ENCODE measurements at regions not wholly inside any gene's neighbourhood (a gene's known extent, or its start where the extent isn't known, plus 50 kb on each side); places are given as distances from the start of the nearest gene placed in this dataset.
A peak's percentile ranks its signal among the peaks of the same experiment; 100 is the strongest.
"Not testable (repeated sequence)": the region's sequence is repeated elsewhere in the genome, so short reads cannot be mapped to it uniquely, and the experiment has no call there.

GRCh38 chr5:168093200-168093910, 198.1 kb upstream of the WWC1 start:
- no peak for DNase-seq (ENCODE audit: low read depth)

GRCh38 chr5:168096525-168096924, 194.9 kb upstream of the WWC1 start:
- no peak for DNase-seq (ENCODE audit: low read depth)

DNA sequence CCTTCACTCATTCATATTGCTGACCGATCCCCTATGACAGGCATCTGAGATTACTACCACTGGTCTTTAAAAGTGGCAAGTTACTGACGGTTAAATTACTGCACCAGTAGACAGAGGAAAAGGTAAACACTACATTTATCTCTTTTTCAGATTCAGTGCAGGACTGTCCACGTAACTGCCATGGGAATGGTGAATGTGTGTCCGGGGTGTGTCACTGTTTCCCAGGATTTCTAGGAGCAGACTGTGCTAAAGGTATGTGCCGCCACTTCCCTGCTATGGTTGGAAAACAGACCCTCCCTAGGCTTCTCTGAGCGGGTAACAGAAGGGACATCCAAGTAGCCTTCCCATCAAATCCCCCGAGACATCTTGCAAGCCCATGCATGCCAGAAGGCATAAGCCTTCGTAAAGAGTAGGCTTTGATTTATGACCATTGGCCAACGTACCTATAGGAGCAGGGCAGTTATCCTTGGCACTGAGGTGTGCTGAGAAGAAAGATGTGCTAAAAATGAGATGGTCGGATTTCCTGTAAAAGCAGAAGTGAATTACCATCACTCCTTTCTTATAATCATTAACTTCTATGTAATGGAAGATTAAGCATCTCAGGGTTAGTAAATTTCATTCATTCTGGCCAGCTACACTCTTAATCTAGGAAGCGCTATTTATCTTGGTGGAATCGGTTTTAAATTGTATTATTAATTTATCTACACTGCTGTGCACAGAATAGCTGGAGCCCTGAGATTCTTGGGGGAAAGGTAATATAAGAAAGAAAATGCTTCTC, 193.4 kb upstream of the WWC1 start:
- DNase-seq (ENCODE audit: low read depth) = no peak

- DNase-seq (ENCODE audit: low read depth) = no peak
Measured at GRCh38 chr5:168101352-168101751, 190.1 kb upstream of the WWC1 start.

DNA sequence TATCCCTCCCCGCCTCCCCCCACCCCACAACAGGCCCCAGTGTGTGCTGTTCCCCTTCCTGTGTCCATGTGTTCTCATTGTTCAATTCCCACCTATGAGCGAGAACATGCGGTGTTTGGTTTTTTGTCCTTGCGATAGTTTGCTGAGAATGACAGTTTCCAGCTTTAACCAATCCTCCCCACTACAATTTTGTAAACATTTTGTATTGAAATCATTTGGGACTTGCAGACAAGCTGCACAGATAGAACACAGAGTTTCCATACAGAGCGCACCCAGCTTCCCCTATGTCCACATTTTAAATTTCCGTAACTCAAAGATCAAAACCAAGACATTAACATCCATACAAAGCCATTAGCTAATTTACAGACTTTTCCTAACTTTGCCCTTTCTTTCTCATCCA, 188.4 kb upstream of the WWC1 start:
- not testable (repeated sequence) for DNase-seq (ENCODE audit: low read depth)

DNA sequence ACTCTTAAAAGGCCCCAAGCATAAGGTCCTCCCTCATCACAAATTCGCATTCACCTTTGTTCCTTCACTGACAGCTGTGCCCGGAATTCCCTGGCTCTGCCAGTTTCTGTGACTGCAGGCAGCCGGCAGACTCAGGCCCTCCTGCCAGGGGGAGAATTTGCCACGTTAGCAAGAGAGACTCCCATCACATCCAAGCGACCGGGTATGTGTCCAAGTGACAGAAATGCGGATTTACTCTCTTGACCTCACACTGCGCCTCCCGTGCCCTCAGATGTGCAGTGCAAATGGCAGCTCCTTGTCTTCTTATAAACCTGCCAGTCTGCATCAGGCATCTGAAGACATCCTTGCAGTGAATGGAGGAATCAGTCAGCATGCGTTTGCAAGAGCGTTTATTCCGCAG, 187.1 kb upstream of the WWC1 start:
- DNase-seq (ENCODE audit: low read depth) = no peak

DNA sequence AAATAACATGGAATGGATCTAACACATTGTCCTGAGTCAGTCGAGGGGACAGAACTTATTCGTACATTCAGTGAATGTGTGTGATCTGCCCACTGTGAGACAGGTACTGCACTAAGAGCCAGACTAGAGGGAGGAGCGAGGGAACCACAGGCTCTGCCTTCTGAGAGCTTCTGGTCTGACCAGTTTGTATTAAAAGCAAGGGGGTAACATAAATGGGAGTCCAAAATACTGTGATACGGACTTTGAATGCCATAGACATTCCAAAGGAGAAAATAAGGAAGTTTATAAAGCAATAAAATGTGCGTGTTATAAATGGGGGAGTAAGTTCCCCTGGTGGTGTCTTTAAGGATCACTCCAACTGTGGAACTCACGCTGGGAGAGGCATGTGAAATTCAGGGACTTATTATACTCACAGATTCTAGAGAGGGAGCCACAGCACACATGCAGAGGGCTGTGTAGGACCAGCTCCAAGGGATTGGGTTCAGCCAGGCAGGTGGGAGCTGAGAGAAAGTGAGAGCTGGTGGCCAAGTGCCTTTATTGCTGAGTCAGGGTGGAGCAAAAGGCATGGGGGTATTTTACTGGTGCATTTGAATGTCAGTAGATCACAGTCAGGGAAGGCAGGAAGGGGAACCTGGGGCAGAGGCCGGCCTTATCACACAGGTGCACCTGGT, 186.5 kb upstream of the WWC1 start:
- no peak for DNase-seq (ENCODE audit: low read depth)

DNA sequence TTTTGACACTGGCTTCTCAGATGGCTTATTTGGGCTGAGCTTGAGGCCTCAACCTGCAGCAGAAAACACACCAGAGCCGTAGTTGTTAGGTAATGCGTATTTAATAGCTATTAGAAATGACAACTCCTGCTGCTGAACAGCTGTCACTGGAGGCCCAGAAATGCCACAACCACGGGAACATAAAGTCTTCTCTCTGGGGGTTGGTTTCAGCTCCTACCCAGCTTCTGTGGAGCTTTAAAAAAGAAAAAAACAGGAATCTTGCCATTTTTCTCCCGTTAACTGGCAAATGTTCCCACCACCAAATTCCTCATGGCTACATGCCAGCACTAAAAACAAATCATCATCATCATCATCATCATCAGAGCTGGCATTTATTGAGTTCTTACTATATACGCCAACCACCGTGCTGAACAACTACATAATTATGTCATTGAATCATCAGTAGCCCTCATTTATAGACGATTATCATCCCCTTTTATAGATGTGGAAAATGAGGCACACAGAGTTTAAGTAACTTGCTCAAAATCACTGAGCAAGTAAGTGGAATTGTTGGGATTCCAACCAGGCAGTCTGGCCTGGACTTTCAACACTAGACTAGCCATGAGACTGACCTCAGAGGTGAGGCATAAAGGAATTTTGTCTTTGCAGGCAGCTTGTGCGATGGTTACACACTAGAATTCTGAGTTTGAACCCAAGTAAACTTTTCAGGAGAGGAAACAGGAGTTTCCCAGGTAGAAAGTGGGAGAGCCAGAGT, 185.3 kb upstream of the WWC1 start:
- peak; percentile 41 for DNase-seq (ENCODE audit: low read depth)

DNA sequence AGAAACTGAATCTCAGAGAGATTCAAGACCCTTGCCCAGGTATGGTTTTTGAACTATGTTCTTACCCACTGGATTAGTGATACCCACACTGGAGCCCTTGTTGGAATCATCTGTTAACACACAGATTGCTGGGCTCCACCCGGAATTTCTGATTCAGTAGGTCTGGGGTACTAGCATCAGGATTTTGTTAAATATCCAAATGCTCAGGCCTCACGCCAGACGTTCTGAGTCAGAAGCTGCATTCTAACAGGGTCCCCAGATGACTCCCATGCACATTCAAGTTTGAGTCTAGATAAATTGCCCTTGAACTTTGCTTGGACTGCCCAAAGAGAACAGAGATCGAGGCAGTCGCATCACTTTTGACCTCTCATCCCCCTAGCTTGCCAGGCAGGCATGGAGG, 182.0 kb upstream of the WWC1 start:
- DNase-seq (ENCODE audit: low read depth) = no peak

GRCh38 chr5:168110384-168110783, 181.1 kb upstream of the WWC1 start:
- no peak for DNase-seq (ENCODE audit: low read depth)

GRCh38 chr5:168110870-168111832, 180.3 kb upstream of the WWC1 start:
- DNase-seq (ENCODE audit: low read depth) = no peak

- DNase-seq (ENCODE audit: low read depth) = peak; percentile 23
Measured at GRCh38 chr5:168114444-168115017, 176.9 kb upstream of the WWC1 start.

GRCh38 chr5:168117469-168117868, 174.0 kb upstream of the WWC1 start:
- DNase-seq (ENCODE audit: low read depth) = no peak

- no peak for DNase-seq (ENCODE audit: low read depth)
Measured at GRCh38 chr5:168118042-168118668, 173.3 kb upstream of the WWC1 start.

GRCh38 chr5:168120401-168121137, 170.9 kb upstream of the WWC1 start:
- no peak for DNase-seq (ENCODE audit: low read depth)

GRCh38 chr5:168121138-168121494, 170.3 kb upstream of the WWC1 start:
- DNase-seq (ENCODE audit: low read depth) = no peak

GRCh38 chr5:168123631-168124528, 167.6 kb upstream of the WWC1 start:
- DNase-seq (ENCODE audit: low read depth) = no peak

GRCh38 chr5:168125445-168126199, 165.8 kb upstream of the WWC1 start:
- no peak for DNase-seq (ENCODE audit: low read depth)
